BE2C (cell line): ENCODE measurements at regions not wholly inside any gene's neighbourhood (a gene's known extent, or its start where the extent isn't known, plus 50 kb on each side); places are given as distances from the start of the nearest gene placed in this dataset.

ENCODE experiments used
- DNase-seq: peaks from one replicate; pipeline ENCODE4 v3.0.0-alpha.2; 2020
- H3K27me3 ChIP-seq: fragments of 250-450 bp; sonication (Bioruptor Pico); 2 replicates; pipeline ENCODE4 v1.5.1; 2020; ENCODE audit warnings: mild to moderate bottlenecking
- H3K36me3 ChIP-seq: fragments of 250-450 bp; sonication (Bioruptor Pico); 2 replicates; pipeline ENCODE4 v1.5.1; 2020; ENCODE audit warnings: mild to moderate bottlenecking
- H3K4me1 ChIP-seq: fragments of 250-450 bp; sonication (Bioruptor Pico); 2 replicates; pipeline ENCODE4 v1.5.1; 2020
- H3K4me3 ChIP-seq: 2 replicates; pipeline ENCODE4 v1.5.1; 2011; ENCODE audit warnings: low read depth, low read length
- H3K9me3 ChIP-seq: fragments of 250-450 bp; sonication (Bioruptor Pico); 2 replicates; pipeline ENCODE4 v1.5.1; 2020
- CTCF ChIP-seq: IDR thresholded peaks from 2 replicates; pipeline ENCODE4 v1.5.1; 2012; ENCODE audit warnings: mild to moderate bottlenecking, low read depth, low read length

- H3K9me3 ChIP-seq: no peaks in the 10 kb centered on the region
- DNase-seq: no peak
- no peaks in the 10 kb centered on the region for H3K4me1 ChIP-seq
- no peak overlapping the region for H3K4me3 ChIP-seq
- TF ChIP-seq CTCF: no peak
- peaks cover 8% of the 10 kb centered on the region for H3K27me3 ChIP-seq
- H3K36me3 ChIP-seq: no peaks in the 10 kb centered on the region
Measured at GRCh38 chr9:84141741-84142370, 161.3 kb downstream of the RMI1 start.

GRCh38 chr9:84145031-84145430 is 164.4 kb downstream of the RMI1 start:
- H3K4me1 ChIP-seq: no peaks in the 10 kb centered on the region
- no peak for TF ChIP-seq CTCF
- no peak overlapping the region for H3K4me3 ChIP-seq
- H3K9me3 ChIP-seq: no peaks in the 10 kb centered on the region
- DNase-seq: no peak
- no peaks in the 10 kb centered on the region for H3K36me3 ChIP-seq
- peaks cover 6% of the 10 kb centered on the region for H3K27me3 ChIP-seq

DNA sequence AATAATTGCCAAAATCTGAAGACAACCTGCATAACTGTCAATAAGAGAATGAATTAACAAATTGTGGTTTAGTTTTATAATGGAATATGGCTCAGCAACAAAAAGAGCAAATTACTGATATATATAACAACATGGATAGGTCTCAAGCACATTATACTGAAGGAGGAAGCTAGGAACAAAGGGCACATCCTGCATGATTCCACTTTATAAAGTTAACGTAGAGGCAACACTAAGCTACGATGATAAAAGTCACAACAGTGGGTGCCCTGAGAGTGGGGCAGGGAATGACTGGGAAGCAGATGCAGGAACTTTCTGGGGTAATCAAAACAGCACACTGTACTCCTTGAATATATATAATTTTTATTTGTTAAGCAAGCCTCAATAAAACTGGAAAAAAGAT is 165.2 kb downstream of the RMI1 start:
- no peaks in the 10 kb centered on the region for H3K9me3 ChIP-seq
- H3K4me3 ChIP-seq: no peak overlapping the region
- H3K4me1 ChIP-seq: no peaks in the 10 kb centered on the region
- no peak for DNase-seq
- H3K36me3 ChIP-seq: no peaks in the 10 kb centered on the region
- H3K27me3 ChIP-seq: peaks cover 1% of the 10 kb centered on the region
- TF ChIP-seq CTCF: no peak

DNA sequence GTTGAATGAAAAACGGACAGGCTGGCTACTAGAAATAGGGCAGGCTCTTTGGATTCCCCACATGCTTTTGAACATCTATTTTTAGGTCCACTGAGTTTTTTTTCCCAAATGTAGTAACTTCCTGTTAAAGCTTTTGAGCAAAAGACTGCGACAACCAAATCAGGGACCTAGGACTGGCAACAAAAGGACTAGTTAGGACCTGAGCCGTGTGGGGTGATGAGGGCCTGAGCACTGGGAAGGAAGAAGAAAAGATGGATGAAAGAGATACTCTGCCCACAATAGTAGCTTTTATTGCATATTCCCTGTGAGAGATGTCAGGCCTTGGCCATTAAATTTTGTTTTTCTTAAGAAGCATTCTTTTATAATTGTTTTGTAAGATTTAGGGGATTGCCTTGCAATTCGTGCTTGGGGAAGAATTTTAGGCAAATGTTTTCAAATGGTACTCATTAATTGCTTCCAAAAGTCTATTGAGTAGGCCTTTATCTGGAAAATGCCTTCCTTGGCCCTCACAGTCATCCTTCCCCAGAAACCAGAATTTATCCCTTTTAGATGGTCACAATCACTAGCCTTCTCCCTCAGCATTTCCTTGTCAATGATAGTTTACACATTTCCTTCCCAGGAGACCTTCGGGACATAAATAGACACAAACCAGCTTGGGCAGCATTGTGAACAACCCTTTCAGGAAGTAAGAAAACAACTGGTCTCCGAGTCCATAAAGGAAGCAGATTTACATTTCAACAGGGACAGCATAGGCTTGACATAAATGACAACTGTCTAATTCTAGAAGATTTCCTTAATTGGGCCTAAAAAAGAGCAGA is 166.5 kb downstream of the RMI1 start:
- DNase-seq: no peak
- H3K27me3 ChIP-seq: no peaks in the 10 kb centered on the region

GRCh38 chr9:84151236-84151635 is 170.6 kb downstream of the RMI1 start:
- no peak for TF ChIP-seq CTCF
- Histone ChIP-seq H3K36me3 (no peaks in the 10 kb centered on the region), H3K9me3 (no peaks in the 10 kb centered on the region), H3K4me3 (no peak overlapping the region), H3K27me3 (no peaks in the 10 kb centered on the region), H3K4me1 (no peaks in the 10 kb centered on the region)
- DNase-seq: no peak

More for the DNA sequence above, 166.5 kb downstream of the RMI1 start:
- no peaks in the 10 kb centered on the region for H3K4me1 ChIP-seq
- TF ChIP-seq CTCF: no peak
- H3K36me3 ChIP-seq: no peaks in the 10 kb centered on the region
- H3K9me3 ChIP-seq: no peaks in the 10 kb centered on the region
- no peak overlapping the region for H3K4me3 ChIP-seq

DNA sequence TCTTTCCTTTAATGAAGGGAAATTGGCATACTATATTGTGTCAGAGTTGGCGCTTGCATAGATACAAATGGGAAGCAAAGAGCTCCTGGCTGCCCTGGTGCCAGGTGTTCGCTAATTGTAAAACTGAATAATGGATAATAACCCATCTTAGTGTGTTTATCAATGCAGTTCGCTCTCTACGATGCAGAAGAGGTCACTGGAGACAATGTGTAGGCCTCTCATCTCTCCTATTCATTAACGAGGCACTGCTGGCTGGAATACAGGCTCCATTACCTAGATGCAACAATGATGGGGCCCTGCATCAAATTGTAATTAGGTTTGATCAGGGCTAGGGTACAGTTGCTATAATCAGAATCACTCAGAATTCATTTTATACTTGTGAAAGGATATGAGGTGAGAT is 171.0 kb downstream of the RMI1 start:
- Histone ChIP-seq H3K36me3 (no peaks in the 10 kb centered on the region), H3K4me3 (no peak overlapping the region), H3K4me1 (no peaks in the 10 kb centered on the region), H3K27me3 (no peaks in the 10 kb centered on the region), H3K9me3 (no peaks in the 10 kb centered on the region)
- TF ChIP-seq CTCF: no peak
- DNase-seq: no peak
